Mucosa of gallbladder (tissue), 1 donor: ENCODE measurements at regions not wholly inside any gene's neighbourhood (a gene's known extent, or its start where the extent isn't known, plus 50 kb on each side); places are given as distances from the start of the nearest gene placed in this dataset.
"Not testable (repeated sequence)": the region's sequence is repeated elsewhere in the genome, so short reads cannot be mapped to it uniquely, and the experiment has no call there.

ENCODE experiments used
- DNase-seq: peaks from one replicate; pipeline ENCODE4 v3.0.0-alpha.2; 2020; ENCODE audit warnings: low spot score
- donor health status: DM: no; HTN: no; CAD: no.

- no peak for DNase-seq
These were observed 316.2 kb upstream of the NOX3 start for GRCh38 chr6:155771822-155772221.

GRCh38 chr6:155770856-155771255, 315.2 kb upstream of the NOX3 start:
- DNase-seq: no peak

GRCh38 chr6:155770313-155770712, 314.7 kb upstream of the NOX3 start:
- no peak for DNase-seq

- no peak for DNase-seq
These were observed 309.9 kb upstream of the NOX3 start for GRCh38 chr6:155765275-155766194.

GRCh38 chr6:155762649-155763048, 307.0 kb upstream of the NOX3 start:
- no peak for DNase-seq

DNA sequence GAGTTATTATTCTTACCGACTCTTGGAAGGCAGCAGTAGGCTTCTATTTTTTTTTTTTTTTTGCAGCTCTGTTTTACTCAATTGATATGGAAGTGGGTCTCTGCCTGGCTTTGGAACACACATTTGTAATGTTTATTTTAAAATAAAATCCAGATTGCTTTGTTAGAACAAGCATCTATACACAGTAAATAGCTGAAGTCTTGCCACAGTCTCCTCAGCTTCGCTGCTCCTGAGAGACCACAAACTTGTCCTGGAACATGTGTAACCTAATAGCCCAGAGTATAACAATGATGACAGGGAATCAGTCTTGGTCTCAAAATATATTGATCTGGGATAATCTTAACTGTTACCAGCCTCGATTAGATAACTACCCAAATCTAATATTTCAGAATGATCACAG, 299.8 kb upstream of the NOX3 start:
- no peak for DNase-seq

DNA sequence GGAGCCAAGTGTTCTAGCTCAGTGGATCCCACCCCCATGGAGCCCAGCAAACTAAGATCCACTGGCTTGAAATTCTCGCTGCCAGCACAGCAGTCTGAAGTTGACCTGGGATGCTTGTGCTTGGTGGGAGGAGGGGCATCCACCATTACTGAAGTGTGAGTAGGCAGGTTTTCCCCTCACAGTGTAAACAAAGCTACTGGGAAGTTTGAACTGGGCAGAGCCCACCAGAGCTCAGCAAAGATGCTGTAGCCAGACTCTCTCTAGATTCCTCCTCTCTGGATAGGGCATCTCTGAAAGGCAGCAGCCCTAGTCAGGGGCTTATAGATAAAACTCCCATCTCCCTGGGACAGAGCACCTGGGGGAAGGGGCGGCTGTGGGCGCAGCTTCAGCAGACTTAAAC, 293.1 kb upstream of the NOX3 start:
- DNase-seq: not testable (repeated sequence)

- no peak for DNase-seq
These were observed 291.9 kb upstream of the NOX3 start for GRCh38 chr6:155747491-155747890.

DNA sequence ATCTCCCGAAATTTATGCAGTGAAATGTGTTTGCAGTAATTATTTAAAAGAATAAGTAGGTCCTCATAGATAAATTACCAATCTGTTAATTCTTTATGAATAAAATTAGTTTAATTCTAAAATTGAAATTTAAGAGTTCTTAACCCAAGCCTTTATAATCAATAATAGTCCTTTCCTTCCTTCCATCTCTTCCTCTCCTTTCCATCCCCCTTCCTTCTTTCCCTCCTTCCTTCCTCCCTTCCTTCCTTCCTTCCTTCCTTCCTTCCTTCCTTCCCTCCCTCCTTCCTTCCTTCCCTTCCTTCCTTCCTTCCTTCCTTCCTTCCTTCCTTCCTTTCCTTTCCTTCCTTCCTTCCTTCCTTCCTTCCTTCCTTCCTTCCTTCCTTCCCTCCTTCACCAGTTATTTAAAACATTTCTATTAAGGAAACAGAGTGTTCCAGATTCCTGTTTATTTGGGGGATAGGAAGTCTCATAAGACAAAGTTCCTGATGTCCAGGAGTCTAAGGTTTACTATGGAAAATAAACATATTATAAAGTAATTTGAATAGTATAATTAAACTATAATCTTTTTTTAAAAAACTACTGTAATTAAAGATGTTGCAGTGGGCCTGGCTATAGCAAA, 285.3 kb upstream of the NOX3 start:
- no peak for DNase-seq

GRCh38 chr6:155738602-155739105, 283.0 kb upstream of the NOX3 start:
- DNase-seq: no peak

DNA sequence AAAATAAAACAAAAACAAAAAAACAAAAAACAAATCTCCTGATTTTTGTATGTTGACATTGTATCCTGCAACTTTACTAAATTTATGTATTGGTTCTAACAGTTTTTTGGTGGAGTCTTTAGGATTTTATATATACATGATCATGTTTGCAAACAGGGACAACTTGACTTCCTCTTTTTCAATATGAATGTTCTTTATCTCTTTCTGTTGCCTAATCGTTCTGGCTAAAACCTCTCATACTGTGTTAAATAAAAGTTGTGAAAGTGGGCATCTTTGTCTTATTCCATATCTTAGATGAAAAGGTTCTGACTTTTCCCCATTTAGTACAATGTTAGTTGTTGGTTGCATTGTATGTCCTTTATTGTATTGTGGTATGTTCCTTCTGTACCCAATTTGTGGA, 261.7 kb upstream of the NOX3 start:
- no peak for DNase-seq

- DNase-seq: no peak
These were observed 255.1 kb upstream of the NOX3 start for GRCh38 chr6:155710704-155711103.

GRCh38 chr6:155709262-155709661, 253.6 kb upstream of the NOX3 start:
- no peak for DNase-seq

DNA sequence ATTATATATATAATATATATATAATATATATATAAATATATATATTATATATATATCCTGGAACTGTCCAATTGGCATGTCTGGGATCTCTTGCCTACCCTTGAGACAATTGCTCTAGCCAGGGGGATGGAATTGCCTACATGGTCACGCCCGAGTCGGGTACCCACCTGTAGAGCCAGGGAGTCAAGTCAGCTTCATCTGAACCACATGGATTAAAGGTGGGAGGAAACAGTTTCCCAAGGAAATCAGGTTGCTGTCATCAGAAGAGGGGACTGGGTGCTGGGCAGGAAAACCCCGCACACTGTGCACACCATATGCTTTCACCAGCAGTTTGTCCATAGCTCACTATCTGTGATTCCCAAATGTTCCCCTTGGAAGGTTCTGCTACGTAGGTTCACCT, 252.5 kb upstream of the NOX3 start:
- no peak for DNase-seq

DNA sequence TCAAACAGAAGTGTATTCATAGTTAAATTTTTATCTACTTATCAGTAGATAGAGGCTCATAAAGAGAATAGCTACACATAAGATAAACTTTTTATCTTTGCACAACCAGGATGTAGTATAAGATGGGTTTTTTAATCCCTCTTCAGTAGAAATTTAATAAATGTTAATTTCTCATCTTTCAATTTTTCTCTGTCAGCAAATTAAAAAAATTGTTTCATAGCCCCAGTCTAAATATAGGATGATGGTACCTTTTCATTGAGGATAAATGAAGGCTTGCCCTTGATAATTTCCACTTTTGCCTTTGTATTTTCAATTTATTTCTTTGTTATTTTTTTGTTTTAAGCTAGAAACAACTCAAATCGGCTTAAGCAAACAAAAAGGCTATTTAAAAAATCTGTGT, 251.2 kb upstream of the NOX3 start:
- no peak for DNase-seq

GRCh38 chr6:155706341-155706740, 250.7 kb upstream of the NOX3 start:
- no peak for DNase-seq

DNA sequence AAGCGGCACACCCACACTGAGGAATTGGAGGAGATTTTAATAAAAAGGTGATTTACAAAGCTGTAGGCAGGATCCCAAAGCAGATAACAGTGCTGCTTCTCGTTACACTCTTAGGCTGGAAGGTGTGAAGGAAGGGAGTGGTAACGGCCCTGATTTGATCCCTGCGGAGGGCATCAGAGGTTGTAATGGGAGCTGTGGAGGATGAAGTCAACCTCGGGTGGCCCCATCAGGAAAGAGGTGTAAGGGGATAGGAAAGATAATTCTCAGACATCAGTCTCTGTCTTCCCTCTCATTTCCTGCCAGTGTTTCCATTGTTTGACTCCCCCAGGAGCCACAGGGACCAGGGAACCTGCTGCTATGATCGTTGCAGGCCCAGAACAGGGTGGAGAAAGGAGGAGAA, 245.7 kb upstream of the NOX3 start:
- no peak for DNase-seq

DNA sequence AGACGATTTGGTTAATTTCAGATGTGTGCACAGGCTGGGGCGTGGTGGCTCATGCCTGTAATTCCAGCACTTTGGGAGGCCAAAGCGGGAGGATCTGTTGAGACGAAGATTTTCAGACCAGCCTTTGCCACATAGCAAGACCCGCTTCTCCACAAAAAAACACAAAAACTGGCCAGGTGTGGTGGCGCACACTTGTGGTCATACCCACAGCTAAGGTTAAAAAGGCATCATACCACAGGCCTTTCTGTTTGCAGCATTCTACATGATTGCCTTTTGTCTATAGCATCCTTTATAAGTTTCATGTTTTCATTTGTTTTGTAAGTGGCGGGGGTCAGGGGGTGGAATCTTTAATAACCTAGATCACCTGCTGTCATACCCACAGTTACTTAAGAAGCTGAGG, 239.9 kb upstream of the NOX3 start:
- DNase-seq: no peak

GRCh38 chr6:155694419-155694790, 238.8 kb upstream of the NOX3 start:
- DNase-seq: no peak

DNA sequence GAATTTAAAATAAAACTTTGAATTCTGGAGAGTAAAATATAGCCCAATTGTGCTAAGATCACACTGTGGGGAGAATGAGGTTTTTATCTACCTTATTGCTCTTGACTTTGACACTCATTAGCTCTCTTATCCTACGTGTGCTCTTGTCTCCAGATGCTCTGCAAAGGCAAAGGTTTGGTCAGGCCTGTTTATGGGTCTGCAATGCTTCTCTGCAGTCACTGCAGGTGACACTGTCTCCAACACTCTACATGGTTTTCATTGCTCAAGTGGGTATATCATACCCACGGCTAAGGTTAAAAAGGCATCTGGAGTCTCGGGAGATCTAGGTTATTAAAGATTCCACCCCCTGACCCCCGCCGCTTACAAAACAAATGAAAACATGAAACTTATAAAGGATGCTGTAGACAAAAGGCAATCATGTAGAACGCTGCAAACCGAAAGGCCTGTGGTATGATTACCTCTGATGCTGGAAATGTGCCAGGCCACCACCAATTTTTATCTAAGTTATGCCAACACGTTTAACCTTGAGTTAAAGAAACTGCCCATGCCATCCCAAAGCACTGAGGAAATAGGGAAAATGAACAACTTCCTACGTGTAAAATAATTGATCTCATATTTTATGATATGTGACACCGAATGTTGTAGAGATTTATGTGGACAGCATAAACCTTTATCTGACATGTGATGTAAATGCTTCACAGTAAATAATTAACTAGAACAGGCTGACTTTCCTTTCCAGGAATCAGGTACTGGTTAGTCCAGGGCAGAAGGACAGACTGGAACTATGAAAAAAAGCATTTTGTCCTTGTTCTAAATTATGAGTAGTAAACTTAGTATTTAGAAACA, 238.2 kb upstream of the NOX3 start:
- no peak for DNase-seq

- no peak for DNase-seq
These were observed 235.2 kb upstream of the NOX3 start for GRCh38 chr6:155690820-155691219.

- no peak for DNase-seq
These were observed 232.0 kb upstream of the NOX3 start for GRCh38 chr6:155687645-155688044.
